ENCODE measurements at regions not wholly inside any gene's neighbourhood (a gene's known extent, or its start where the extent isn't known, plus 50 kb on each side); places are given as distances from the start of the nearest gene placed in this dataset.

DNA sequence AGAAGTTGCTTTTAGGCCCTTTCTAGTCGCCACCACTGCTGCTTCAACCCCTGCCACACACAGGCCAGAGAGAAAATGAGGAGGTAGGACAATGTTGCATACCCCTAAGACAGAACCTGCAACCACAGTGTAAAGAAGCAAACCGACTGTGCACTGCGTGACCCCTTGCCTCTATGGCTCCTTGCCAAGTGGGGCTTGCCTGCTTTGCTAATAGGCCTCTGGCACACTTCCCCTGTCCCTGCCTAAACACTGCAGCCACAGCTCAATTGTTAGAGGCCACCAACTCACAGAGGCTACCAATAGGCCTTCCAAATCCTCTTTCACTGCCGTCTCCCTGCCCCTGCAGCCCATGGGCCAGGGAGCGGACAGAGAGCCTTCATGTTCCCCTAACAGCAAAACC, 280.1 kb downstream of the CDH10 start:
- Histone ChIP-seq H2AFZ (ENCODE audit: low read depth, low read length) (no peak overlapping the region), H3K9ac (ENCODE audit: low read length) (no peak overlapping the region), H3K4me3 (ENCODE audit: low read length) (no peak overlapping the region), H3K27me3 (ENCODE audit: insufficient read depth, low read depth, low read length) (no peaks in the 10 kb centered on the region), H3K79me2 (replicated peaks; ENCODE audit: insufficient read depth, low read length) (no peaks in the 10 kb centered on the region), H3K27ac (ENCODE audit: low read length) (no peak overlapping the region), H3K9me2 (ENCODE audit: insufficient read depth, low read length) (no peaks in the 10 kb centered on the region), H4K20me1 (ENCODE audit: insufficient read depth) (no peaks in the 10 kb centered on the region), H3F3A (ENCODE audit: insufficient read depth, low read length, poor library complexity, severe bottlenecking) (no peaks in the 10 kb centered on the region), H3K36me3 (ENCODE audit: insufficient read depth, low read length) (no peaks in the 10 kb centered on the region), H3K9me3 (ENCODE audit: low read length) (no peaks in the 10 kb centered on the region), H3K4me2 (ENCODE audit: low read length) (no peak overlapping the region)
- TF ChIP-seq MXI1 (conservative IDR thresholded peaks at IDR 0.05; ENCODE audit: poor library complexity, severe bottlenecking) (no peak), TAF1 (IDR thresholded peaks at IDR 0.05; ENCODE audit: low read depth) (no peak), EP300 (conservative IDR thresholded peaks at IDR 0.05; ENCODE audit: poor library complexity, severe bottlenecking) (no peak), POLR2AphosphoS5 (IDR thresholded peaks at IDR 0.05) (no peak), EZH2 (IDR thresholded peaks at IDR 0.05; ENCODE audit: borderline replicate concordance, insufficient read depth, low read length, poor library complexity, severe bottlenecking) (no peak), RAD21 (conservative IDR thresholded peaks at IDR 0.05) (no peak), SMC3 (conservative IDR thresholded peaks at IDR 0.05; ENCODE audit: poor library complexity) (no peak)
- TF ChIP-seq, protein P1, sequence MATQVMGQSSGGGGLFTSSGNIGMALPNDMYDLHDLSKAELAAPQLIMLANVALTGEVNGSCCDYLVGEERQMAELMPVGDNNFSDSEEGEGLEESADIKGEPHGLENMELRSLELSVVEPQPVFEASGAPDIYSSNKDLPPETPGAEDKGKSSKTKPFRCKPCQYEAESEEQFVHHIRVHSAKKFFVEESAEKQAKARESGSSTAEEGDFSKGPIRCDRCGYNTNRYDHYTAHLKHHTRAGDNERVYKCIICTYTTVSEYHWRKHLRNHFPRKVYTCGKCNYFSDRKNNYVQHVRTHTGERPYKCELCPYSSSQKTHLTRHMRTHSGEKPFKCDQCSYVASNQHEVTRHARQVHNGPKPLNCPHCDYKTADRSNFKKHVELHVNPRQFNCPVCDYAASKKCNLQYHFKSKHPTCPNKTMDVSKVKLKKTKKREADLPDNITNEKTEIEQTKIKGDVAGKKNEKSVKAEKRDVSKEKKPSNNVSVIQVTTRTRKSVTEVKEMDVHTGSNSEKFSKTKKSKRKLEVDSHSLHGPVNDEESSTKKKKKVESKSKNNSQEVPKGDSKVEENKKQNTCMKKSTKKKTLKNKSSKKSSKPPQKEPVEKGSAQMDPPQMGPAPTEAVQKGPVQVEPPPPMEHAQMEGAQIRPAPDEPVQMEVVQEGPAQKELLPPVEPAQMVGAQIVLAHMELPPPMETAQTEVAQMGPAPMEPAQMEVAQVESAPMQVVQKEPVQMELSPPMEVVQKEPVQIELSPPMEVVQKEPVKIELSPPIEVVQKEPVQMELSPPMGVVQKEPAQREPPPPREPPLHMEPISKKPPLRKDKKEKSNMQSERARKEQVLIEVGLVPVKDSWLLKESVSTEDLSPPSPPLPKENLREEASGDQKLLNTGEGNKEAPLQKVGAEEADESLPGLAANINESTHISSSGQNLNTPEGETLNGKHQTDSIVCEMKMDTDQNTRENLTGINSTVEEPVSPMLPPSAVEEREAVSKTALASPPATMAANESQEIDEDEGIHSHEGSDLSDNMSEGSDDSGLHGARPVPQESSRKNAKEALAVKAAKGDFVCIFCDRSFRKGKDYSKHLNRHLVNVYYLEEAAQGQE (IDR thresholded peaks at IDR 0.05; ENCODE audit: borderline replicate concordance), result no peak
- TF ChIP-seq, protein P2, sequence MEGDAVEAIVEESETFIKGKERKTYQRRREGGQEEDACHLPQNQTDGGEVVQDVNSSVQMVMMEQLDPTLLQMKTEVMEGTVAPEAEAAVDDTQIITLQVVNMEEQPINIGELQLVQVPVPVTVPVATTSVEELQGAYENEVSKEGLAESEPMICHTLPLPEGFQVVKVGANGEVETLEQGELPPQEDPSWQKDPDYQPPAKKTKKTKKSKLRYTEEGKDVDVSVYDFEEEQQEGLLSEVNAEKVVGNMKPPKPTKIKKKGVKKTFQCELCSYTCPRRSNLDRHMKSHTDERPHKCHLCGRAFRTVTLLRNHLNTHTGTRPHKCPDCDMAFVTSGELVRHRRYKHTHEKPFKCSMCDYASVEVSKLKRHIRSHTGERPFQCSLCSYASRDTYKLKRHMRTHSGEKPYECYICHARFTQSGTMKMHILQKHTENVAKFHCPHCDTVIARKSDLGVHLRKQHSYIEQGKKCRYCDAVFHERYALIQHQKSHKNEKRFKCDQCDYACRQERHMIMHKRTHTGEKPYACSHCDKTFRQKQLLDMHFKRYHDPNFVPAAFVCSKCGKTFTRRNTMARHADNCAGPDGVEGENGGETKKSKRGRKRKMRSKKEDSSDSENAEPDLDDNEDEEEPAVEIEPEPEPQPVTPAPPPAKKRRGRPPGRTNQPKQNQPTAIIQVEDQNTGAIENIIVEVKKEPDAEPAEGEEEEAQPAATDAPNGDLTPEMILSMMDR (IDR thresholded peaks at IDR 0.05; ENCODE audit: poor library complexity, severe bottlenecking), result no peak

DNA sequence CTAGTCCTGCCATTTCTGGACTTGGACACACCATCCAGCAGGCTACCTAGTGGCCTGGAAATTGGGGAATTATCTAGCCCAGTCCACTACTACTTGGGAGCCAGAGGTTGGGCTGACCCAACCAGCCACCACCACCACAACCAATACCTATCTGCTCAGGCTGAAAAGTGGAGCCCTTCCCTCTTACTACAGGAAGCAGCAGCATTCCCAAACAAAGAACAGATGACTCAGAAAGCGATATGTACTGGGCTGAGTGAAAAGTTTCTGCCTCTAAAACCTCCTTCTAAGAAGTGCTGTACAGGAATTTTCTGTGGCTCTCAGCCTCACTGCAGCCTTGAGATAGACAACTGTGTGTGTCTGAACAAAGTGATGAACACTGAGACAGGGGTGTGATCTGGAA, 279.4 kb downstream of the CDH10 start:
- Histone ChIP-seq H3K27ac (ENCODE audit: low read length) (no peak overlapping the region), H3K27me3 (ENCODE audit: insufficient read depth, low read depth, low read length) (no peaks in the 10 kb centered on the region), H3K9me3 (ENCODE audit: low read length) (no peaks in the 10 kb centered on the region), H3K79me2 (replicated peaks; ENCODE audit: insufficient read depth, low read length) (no peaks in the 10 kb centered on the region), H3K36me3 (ENCODE audit: insufficient read depth, low read length) (no peaks in the 10 kb centered on the region), H3K9me2 (ENCODE audit: insufficient read depth, low read length) (no peaks in the 10 kb centered on the region), H3K4me2 (ENCODE audit: low read length) (no peak overlapping the region), H3K4me3 (ENCODE audit: low read length) (no peak overlapping the region), H2AFZ (ENCODE audit: low read depth, low read length) (no peak overlapping the region), H3K9ac (ENCODE audit: low read length) (no peak overlapping the region), H3F3A (ENCODE audit: insufficient read depth, low read length, poor library complexity, severe bottlenecking) (no peaks in the 10 kb centered on the region), H4K20me1 (ENCODE audit: insufficient read depth) (no peaks in the 10 kb centered on the region)
- TF ChIP-seq, protein P1 (IDR thresholded peaks at IDR 0.05; ENCODE audit: borderline replicate concordance), result no peak
- TF ChIP-seq EZH2 (IDR thresholded peaks at IDR 0.05; ENCODE audit: borderline replicate concordance, insufficient read depth, low read length, poor library complexity, severe bottlenecking) (no peak), POLR2AphosphoS5 (IDR thresholded peaks at IDR 0.05) (no peak), SMC3 (conservative IDR thresholded peaks at IDR 0.05; ENCODE audit: poor library complexity) (no peak), EP300 (conservative IDR thresholded peaks at IDR 0.05; ENCODE audit: poor library complexity, severe bottlenecking) (no peak), RAD21 (conservative IDR thresholded peaks at IDR 0.05) (no peak), MXI1 (conservative IDR thresholded peaks at IDR 0.05; ENCODE audit: poor library complexity, severe bottlenecking) (no peak), TAF1 (IDR thresholded peaks at IDR 0.05; ENCODE audit: low read depth) (no peak)
- TF ChIP-seq, protein P2 (IDR thresholded peaks at IDR 0.05; ENCODE audit: poor library complexity, severe bottlenecking), result no peak
